T-helper 9 cell (primary cell): ENCODE measurements at regions not wholly inside any gene's neighbourhood (a gene's known extent, or its start where the extent isn't known, plus 50 kb on each side); places are given as distances from the start of the nearest gene placed in this dataset.

ENCODE experiments used
- DNase-seq: peaks from one replicate; pipeline ENCODE4 v3.0.0-alpha.2; 2020

DNA sequence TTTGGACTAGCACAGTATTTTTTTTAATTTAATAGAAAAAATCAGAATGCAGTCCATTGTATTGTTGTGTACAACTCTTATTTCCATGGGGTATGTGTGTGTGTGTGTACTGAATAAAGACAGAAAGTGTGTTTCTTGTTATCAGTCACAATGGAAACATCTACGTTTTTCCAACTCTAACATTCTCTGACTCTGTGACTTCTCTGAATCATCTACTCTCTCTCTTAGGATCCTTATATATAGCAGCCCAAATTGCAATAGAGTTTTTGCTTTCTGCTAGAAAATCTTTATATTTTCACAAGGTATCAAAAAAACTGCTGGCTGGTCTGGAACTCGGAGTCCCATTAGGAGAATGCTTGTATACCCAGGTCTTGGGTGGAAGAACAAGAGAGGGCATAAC is 138.9 kb upstream of the ARID2 start:
- DNase-seq, result no peak

DNA sequence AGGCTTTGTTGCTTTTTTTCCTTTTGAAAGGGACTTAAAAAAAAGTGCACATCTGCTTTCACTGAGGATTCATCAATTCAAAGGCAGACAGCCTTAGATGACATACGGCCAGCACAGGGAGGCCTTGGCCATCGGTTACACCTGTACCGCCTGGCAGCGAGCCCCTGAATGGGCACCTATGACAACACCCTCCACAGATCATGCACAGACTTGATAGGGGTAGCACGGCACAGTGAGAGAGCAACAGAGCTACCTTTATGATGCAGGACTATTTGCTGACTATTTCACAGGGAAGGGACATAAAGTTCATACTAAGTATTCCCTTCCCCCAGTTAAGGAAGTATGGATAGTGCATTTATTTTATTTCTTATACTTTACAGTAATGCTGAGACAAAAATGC is 137.9 kb upstream of the ARID2 start:
- DNase-seq, result no peak

- DNase-seq, result no peak
Measured at GRCh38 chr12:45596366-45596765, 133.1 kb upstream of the ARID2 start.

GRCh38 chr12:45598336-45598735 is 131.2 kb upstream of the ARID2 start:
- DNase-seq, result no peak

GRCh38 chr12:45598761-45599160 is 130.7 kb upstream of the ARID2 start:
- DNase-seq, result no peak

DNA sequence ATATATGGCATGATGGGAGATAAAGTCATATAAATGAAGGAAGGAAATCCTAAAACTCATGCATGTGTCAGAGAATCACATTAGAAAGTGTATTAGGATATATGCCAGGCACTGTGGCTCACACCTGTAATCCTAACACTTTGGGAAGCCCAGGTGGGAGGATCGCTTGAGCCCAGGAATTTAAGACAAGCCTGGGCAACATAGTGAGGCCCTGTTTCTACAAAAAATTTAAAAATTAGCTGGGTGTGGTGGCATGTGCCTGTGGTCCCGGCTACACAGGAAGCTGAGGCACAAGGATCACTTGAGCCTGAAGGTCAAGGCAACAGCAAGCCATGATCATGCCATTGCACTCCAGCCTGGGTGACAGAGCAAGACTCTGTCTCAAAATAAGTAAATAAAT is 130.3 kb upstream of the ARID2 start:
- no peak for DNase-seq

DNA sequence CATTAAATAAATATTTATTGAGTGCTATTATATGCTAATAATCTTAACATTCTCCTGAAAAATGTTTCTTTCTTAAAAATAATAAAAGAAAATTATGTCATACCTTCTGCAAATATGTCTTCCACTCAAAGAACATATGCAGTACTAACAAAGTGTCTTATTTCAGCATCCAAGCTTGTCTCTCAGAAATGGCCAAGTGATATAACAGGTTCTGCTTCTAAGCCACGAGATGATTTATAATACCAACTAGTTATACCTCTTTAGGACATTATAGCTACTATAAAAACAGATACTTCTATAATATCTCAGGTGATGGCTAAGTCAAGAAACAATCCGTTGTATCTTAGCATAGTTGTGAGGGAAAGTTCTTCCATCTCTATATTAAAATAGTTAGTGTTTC is 128.1 kb upstream of the ARID2 start:
- DNase-seq, result no peak

GRCh38 chr12:45601888-45602287 is 127.6 kb upstream of the ARID2 start:
- no peak for DNase-seq

DNA sequence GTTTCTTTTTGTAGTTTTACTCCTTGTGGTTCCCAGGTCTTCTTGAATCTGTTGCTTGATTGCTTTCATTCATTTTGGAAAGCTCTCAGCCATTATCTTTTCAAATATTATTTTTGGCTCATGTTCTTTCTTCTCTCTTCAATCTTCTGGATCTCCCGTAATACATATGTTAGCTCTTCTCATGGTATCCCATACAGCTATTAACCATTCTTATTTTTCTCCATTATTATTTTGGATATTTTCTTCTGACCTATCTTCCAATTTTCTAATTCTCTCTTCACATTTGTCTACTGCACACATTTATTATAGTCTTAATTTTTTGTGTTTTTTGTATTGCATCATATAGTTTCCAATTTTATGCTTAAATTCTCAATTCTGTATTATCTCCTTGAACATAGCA is 123.9 kb upstream of the ARID2 start:
- no peak for DNase-seq

GRCh38 chr12:45611061-45611460 is 118.4 kb upstream of the ARID2 start:
- DNase-seq, result no peak

DNA sequence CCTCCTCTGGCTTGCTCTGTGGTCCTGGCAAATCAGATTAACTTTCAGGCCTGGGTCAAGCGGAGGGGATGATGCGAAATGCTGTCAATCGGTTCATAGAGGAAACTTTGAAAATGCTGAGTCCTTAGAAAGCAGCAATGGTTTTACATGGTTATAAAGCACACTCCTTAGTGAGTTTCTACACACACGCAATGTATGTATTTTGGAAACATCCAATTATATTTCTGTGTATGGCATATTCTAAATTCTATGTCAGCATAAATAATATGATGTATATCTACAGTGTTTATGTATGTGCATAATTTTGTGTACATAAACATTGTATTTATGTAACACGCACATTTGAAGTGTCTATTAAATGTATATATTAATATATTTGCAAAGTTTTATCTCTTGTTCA is 118.0 kb upstream of the ARID2 start:
- DNase-seq, result no peak

GRCh38 chr12:45612044-45612794 is 117.3 kb upstream of the ARID2 start:
- DNase-seq, result no peak

GRCh38 chr12:45613296-45613695 is 116.2 kb upstream of the ARID2 start:
- no peak for DNase-seq

DNA sequence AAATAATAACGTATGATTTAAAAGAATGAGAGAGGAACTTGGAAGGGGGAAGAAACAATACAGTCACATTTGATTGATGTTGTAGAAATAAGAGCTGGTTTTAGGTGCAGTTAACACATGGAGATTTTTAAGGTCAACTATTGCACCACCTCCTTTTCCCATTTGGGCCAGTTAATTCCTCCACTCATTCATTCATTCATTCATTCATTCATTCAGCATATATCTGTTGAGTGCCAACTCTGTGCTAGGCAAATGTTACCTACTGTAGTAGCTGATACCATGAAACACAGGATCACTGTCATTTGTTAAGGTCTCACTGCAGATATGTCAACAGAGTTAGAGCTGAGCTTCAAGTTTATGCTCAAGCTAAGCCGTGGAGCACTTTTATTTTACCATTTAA is 115.7 kb upstream of the ARID2 start:
- DNase-seq, result no peak

DNA sequence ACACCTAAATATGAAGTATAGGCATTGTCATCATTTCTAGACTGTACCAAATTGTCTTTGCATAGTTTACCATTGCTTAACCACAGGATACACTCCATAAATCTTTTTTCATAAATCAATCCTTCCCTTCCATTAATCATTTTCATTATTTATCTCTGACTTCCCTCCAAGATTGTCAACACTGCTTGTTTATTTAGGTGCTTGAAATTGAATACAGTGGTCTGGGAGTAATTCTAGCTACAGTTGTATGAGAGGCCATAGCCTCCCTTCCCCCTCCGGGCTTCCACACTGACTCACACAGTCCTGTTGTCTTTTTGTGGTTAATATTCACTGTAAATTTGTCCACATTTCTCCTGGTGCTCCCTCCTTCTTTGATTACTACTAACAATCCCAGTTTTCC is 114.2 kb upstream of the ARID2 start:
- no peak for DNase-seq

GRCh38 chr12:45619736-45620135 is 109.8 kb upstream of the ARID2 start:
- DNase-seq, result no peak

GRCh38 chr12:45621703-45622102 is 107.8 kb upstream of the ARID2 start:
- DNase-seq, result no peak

DNA sequence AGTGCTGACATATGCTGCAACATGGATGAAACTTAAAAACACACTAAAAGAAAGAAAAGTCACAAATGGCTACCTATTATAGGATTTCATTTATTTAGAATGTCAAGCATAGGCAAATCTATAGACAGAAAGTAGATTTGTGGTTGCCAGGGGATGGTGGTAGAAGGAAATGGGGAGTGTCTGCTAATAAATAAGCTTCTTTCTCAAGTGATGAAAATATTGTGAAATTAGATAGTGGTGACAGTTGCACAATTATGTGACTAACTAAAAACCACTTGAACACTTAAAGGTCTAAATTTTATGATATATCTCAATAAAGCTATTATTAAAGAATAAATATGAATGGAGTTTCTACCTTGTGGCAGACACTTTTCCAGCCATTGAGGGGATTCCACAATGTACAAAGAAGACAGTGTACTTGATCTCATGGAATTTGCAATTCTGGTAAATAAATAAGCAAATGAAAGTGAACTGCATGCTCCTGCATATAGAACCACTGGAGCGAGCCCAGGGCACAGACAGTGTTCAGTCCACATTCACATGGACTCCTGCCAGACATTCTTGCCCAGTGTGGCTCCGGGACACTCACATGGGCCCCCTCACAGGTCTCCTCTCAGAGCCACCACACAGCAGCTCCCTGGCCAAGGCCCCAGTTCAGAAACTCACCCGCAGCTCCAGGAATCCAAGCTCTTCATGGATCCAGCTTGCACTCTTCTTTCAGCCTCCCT is 107.1 kb upstream of the ARID2 start:
- DNase-seq, result no peak

- no peak for DNase-seq
Measured at GRCh38 chr12:45623221-45623620, 106.3 kb upstream of the ARID2 start.

DNA sequence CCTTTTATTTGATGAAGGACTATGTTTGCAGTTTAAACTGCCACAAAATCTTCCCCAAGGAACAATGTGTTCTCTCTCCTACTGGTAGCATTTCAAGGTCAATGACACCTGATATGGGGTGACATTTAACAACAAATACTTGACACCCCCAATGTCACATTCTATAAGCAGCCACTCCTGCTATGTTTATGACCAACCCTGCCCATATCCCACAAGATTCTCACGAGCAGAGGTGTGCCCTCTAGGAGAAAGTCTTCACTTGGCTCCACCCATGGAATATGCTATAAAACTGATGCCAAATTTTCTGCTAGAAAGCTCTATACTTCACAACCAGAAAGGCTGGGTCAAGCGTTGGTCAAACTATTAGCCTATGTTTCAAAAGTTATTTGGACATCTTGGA is 105.6 kb upstream of the ARID2 start:
- no peak for DNase-seq

DNA sequence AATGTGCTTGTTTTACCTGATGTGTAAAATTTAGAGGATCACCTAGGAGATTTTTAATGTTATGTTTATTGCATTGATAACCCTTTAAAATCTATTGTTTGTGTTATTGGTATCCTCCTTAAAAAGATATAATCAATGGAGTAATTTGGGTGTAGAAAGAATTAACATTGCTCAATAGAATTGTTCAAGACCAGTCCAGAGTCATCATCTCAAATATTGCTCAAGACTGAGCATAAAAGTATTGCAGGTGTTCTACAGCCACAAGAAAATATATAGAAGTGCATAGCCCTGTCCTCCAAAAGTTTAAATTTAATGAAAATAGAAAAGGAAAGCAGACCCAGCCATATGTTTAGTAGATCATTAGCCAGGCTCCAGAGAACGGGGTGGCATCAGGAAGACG is 102.5 kb upstream of the ARID2 start:
- no peak for DNase-seq

DNA sequence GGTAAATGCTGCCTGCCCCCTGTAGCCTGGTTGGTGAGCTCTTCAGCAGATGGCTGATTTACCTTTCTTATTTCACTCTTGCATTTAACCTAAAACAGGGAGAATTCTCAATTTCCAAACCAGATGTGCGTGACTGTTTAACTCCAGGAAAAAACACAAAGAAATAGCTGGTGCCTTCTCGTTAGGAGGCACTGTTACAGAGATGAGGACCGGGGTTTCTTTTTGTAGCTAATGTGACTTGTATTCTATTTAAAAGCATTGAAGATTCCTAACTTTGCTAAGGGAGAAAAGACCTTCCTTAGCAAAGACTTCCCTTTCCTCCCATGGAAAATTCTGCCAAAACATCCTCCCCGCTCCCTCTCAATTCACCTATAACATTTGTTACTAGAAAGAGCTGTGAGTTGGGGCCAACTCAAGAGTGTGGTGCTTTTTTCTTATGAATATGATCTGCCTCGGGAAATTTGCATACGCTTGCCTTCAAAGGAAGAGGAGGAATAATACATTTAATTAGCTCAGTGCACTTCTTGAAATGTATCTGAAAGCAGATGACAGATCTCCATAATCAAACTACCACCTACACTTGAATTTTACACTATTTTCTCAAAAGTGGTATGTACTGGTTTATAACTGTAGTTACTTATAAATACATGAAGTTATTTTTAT is 102.0 kb upstream of the ARID2 start:
- DNase-seq, result no peak

DNA sequence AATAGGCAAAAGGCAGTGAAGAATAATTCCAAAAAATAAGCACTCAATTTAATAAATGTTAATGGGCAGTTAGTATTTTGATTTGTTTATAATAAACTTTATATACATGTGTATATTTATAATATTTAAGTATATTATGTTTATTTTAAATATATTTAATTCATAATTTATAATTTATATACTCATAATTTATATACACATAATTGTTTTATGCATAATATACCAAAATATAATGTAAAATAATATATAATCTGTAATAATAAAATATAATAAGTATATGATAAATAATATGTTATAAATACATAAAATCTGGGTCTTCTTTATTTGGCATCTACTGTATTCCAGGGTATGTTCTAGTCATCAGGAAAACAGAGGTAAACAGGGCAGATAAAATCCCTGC is 100.2 kb upstream of the ARID2 start:
- no peak for DNase-seq

DNA sequence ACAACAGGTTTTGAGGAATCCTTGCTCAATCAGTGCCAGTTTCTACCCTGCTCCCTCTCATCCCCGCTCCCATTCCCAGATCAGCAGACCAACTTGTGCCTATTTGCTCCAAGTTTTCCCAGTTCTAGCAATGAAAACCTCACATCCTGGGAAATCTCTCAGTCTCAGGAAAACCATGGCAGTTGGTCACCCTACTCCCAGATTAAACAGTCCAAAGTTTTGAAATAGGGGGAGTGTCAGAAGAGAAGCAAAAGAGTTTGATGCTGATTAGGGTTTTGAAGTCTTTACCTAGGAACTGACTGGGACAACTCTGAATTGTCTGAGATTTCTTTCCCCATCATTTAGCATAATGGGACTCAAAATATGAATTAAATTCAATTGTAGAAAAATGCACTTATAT is 95.8 kb upstream of the ARID2 start:
- no peak for DNase-seq
